H9 (cell line): ENCODE measurements at regions not wholly inside any gene's neighbourhood (a gene's known extent, or its start where the extent isn't known, plus 50 kb on each side); places are given as distances from the start of the nearest gene placed in this dataset.

ENCODE experiments used
- DNase-seq: peaks from one replicate; pipeline ENCODE4 v3.0.0-alpha.2; 2017
- H2AFZ ChIP-seq: one replicate; pipeline ENCODE4 v1.6.1; 2013; ENCODE audit warnings: mild to moderate bottlenecking, low read length, control low read depth, moderate library complexity
- H2AK5ac ChIP-seq: 2 replicates; pipeline ENCODE4 v1.6.1; 2013; ENCODE audit warnings: low read length, control low read depth, mixed read lengths; ENCODE audit not compliant: insufficient read length
- H2BK120ac ChIP-seq: one replicate; pipeline ENCODE4 v1.6.1; 2013; ENCODE audit warnings: low read depth, mild to moderate bottlenecking, low read length, control low read depth, inconsistent platforms; ENCODE audit not compliant: poor library complexity, severe bottlenecking
- H2BK12ac ChIP-seq: 2 replicates; pipeline ENCODE4 v1.6.1; 2013; ENCODE audit warnings: low read length, control low read depth, mixed read lengths, low read depth; ENCODE audit not compliant: insufficient read length
- H2BK15ac ChIP-seq: 2 replicates; pipeline ENCODE4 v1.6.1; 2013; ENCODE audit warnings: low read depth, low read length, control low read depth
- H2BK20ac ChIP-seq: one replicate; pipeline ENCODE4 v1.6.1; 2013; ENCODE audit warnings: low read depth, mild to moderate bottlenecking, low read length, control low read depth, inconsistent platforms; ENCODE audit not compliant: poor library complexity, severe bottlenecking
- H2BK5ac ChIP-seq: 2 replicates; pipeline ENCODE4 v1.6.1; 2013; ENCODE audit warnings: low read length, control low read depth, mixed read lengths; ENCODE audit not compliant: insufficient read length
- H3K14ac ChIP-seq: 2 replicates; pipeline ENCODE4 v1.6.1; 2013; ENCODE audit warnings: low read length, control low read depth; ENCODE audit not compliant: insufficient read depth
- H3K18ac ChIP-seq: 2 replicates; pipeline ENCODE4 v1.6.1; 2013; ENCODE audit warnings: low read depth, mild to moderate bottlenecking, mixed read lengths, low read length, control low read depth; ENCODE audit not compliant: insufficient read length
- H3K23ac ChIP-seq: 2 replicates; pipeline ENCODE4 v1.6.1; 2013; ENCODE audit warnings: low read length, control low read depth, mixed read lengths, low read depth; ENCODE audit not compliant: insufficient read length
- H3K23me2 ChIP-seq: 2 replicates; pipeline ENCODE4 v1.6.1; 2013; ENCODE audit warnings: low read depth, mild to moderate bottlenecking, mixed read lengths, low read length, control low read depth; ENCODE audit not compliant: insufficient read length, poor library complexity, severe bottlenecking
- H3K27ac ChIP-seq: 2 replicates; pipeline ENCODE4 v1.5.1; 2013; ENCODE audit warnings: low read length, control low read depth, mixed read lengths, low read depth; ENCODE audit not compliant: insufficient read length
- H3K27me3 ChIP-seq: 2 replicates; pipeline ENCODE4 v1.6.1; 2013; ENCODE audit warnings: low read length, control low read depth, inconsistent platforms; ENCODE audit not compliant: insufficient read depth
- H3K4ac ChIP-seq: 2 replicates; pipeline ENCODE4 v1.6.1; 2013; ENCODE audit warnings: low read depth, mild to moderate bottlenecking, control low read depth, inconsistent platforms, low read length, moderate library complexity
- H3K4me1 ChIP-seq: 2 replicates; pipeline ENCODE4 v1.6.1; 2013; ENCODE audit warnings: low read length, control low read depth, inconsistent platforms; ENCODE audit not compliant: insufficient read depth
- H3K4me2 ChIP-seq: 2 replicates; pipeline ENCODE4 v1.6.1; 2013; ENCODE audit warnings: low read length, control low read depth, mixed read lengths; ENCODE audit not compliant: insufficient read length, insufficient read depth
- H3K56ac ChIP-seq: 2 replicates; pipeline ENCODE4 v1.6.1; 2013; ENCODE audit warnings: low read depth, mild to moderate bottlenecking, mixed read lengths, low read length, control low read depth; ENCODE audit not compliant: insufficient read length
- H3K79me1 ChIP-seq: 2 replicates; pipeline ENCODE4 v1.6.1; 2013; ENCODE audit warnings: low read depth, mild to moderate bottlenecking, moderate library complexity, low read length, control low read depth, inconsistent platforms; ENCODE audit not compliant: insufficient read depth, poor library complexity, severe bottlenecking
- H3K79me2 ChIP-seq: 2 replicates; pipeline ENCODE4 v1.6.1; 2013; ENCODE audit warnings: low read length, control low read depth, inconsistent platforms; ENCODE audit not compliant: insufficient read depth
- H3K9ac ChIP-seq: 2 replicates; pipeline ENCODE4 v1.6.1; 2013; ENCODE audit warnings: low read length, control low read depth, mixed read lengths; ENCODE audit not compliant: insufficient read length; ENCODE audit errors: extremely low read depth
- H3K9me3 ChIP-seq: one replicate; pipeline ENCODE4 v1.6.1; 2013; ENCODE audit warnings: low read depth, low read length, inconsistent platforms; ENCODE audit not compliant: control insufficient read depth
- H3T11ph ChIP-seq: one replicate; pipeline ENCODE4 v1.6.1; 2013; ENCODE audit warnings: mild to moderate bottlenecking, low read length, control low read depth, inconsistent platforms
- H4K20me1 ChIP-seq: one replicate; pipeline ENCODE4 v1.6.1; 2013; ENCODE audit not compliant: control insufficient read depth, insufficient read length, insufficient read depth
- H4K5ac ChIP-seq: 2 replicates; pipeline ENCODE4 v1.6.1; 2013; ENCODE audit warnings: low read depth, mild to moderate bottlenecking, mixed read lengths, low read length, control low read depth; ENCODE audit not compliant: insufficient read length
- H4K8ac ChIP-seq: replicated peaks from 2 replicates; pipeline ENCODE4 v1.6.1; 2013; ENCODE audit warnings: low read length, control low read depth, mixed read lengths, low read depth; ENCODE audit not compliant: insufficient read length
- H4K91ac ChIP-seq: 2 replicates; pipeline ENCODE4 v1.6.1; 2013; ENCODE audit warnings: low read depth, mild to moderate bottlenecking, moderate library complexity, mixed read lengths, low read length, control low read depth; ENCODE audit not compliant: insufficient read length
- H3K27ac Mint-ChIP-seq, 3 experiments: 2 replicates in 2 of 3; 3 replicates in 1 of 3; pipeline ENCODE4 v1.8.0; 2020 to 2021; ENCODE audit warnings: mixed read lengths in 3 of 3, mild to moderate bottlenecking in 1 of 3, moderate library complexity in 1 of 3
- H3K27me3 Mint-ChIP-seq: 2 replicates; pipeline ENCODE4 v1.8.0; 2021; ENCODE audit warnings: low read depth, mild to moderate bottlenecking, moderate library complexity, mixed read lengths
- H3K36me3 Mint-ChIP-seq, 3 experiments: 2 replicates in 2 of 3; 3 replicates in 1 of 3; pipeline ENCODE4 v1.8.0; 2020 to 2021; ENCODE audit warnings: low read depth in 3 of 3, mixed read lengths in 3 of 3; ENCODE audit not compliant: insufficient read depth in 1 of 3
- H3K4me1 Mint-ChIP-seq, 2 experiments: 2 replicates each; pipeline ENCODE4 v1.8.0; 2020; ENCODE audit warnings: mixed read lengths in 2 of 2
- H3K4me3 Mint-ChIP-seq, 2 experiments: 2 replicates in 1 of 2; 3 replicates in 1 of 2; pipeline ENCODE4 v1.8.0; 2020 to 2021; ENCODE audit warnings: mild to moderate bottlenecking in 2 of 2, mixed read lengths in 2 of 2, moderate library complexity in 1 of 2
- H3K9me3 Mint-ChIP-seq, 2 experiments: 2 replicates in 1 of 2; 3 replicates in 1 of 2; pipeline ENCODE4 v1.8.0; 2020; ENCODE audit warnings: mild to moderate bottlenecking in 2 of 2, mixed read lengths in 2 of 2, moderate library complexity in 1 of 2
- WGBS: extraction: QIAGEN DNeasy Blood & Tissue Kit; methylation state at CpG from one replicate; pipeline ENCODE4 v1.1.7; 2013; ENCODE audit warnings: missing lambda C conversion rate, low lambda C conversion rate, mixed read lengths; ENCODE audit not compliant: insufficient read length; ENCODE audit errors: extremely low coverage; 5-methylcytosine and 5-hydroxymethylcytosine counted together
- TF ChIP-seq, protein P1 (sequence below): fragments of 200-600 bp; sonication (generic); conservative IDR thresholded peaks from 3 replicates; pipeline ENCODE4 v1.8.0; 2021; ENCODE audit warnings: antibody characterized with exemption, mild to moderate bottlenecking

DNA sequence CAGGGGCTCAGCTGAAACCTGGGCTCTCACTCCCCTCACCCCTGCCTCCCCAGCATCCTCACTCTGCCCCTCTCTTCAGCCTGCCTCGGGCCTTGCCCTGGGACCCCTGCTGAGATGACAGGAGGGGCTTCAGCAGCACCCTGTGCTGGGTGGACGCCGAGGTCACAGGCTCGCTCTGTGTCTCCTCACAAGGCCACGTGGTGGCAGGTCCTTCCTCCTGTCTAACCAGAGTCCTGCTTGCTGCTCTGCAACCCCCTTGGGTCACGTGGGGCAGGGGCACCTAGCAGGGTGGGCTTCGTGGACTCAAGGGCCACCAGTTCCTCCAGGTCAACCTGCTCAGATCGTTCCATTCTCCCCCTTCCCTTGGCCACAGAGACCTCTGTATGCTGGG is 90.4 kb downstream of the TMEM121 start:
- WGBS: no CpG with 5 or more reads among the region's 8 CpGs
- peaks cover 44% of the 10 kb centered on the region for H3K9me3 ChIP-seq

More for the DNA sequence above, 90.4 kb downstream of the TMEM121 start:
- Histone ChIP-seq H3K79me2 (no peaks in the 10 kb centered on the region), H4K20me1 (no peaks in the 10 kb centered on the region), H2BK120ac (no peak overlapping the region), H2BK20ac (no peak overlapping the region), H2BK15ac (no peak overlapping the region), H3K27me3 (no peaks in the 10 kb centered on the region), H3K27ac (no peak overlapping the region), H2BK5ac (no peak overlapping the region), H2AK5ac (no peak overlapping the region), H4K91ac (no peak overlapping the region), H2BK12ac (no peak overlapping the region), H3K79me1 (no peaks in the 10 kb centered on the region), H3K4me2 (no peak overlapping the region), H3K23ac (no peak overlapping the region), H3K4ac (no peak overlapping the region), H3K56ac (no peak overlapping the region), H3T11ph (no peak overlapping the region), H3K14ac (no peak overlapping the region), H3K23me2 (no peaks in the 10 kb centered on the region), H2AFZ (no peak overlapping the region), H3K18ac (no peak overlapping the region), H3K4me1 (no peaks in the 10 kb centered on the region), H4K5ac (no peak overlapping the region), H3K9ac (no peak overlapping the region), H4K8ac (no peak overlapping the region)
- peaks cover 61 to 62% of the 10 kb centered on the region in 2 experiments for H3K9me3 Mint-ChIP-seq
- no peaks in the 10 kb centered on the region for H3K4me1 Mint-ChIP-seq
- H3K27ac Mint-ChIP-seq: no peak overlapping the region
- peaks cover 15 to 23% (median 20%) of the 10 kb centered on the region in 3 experiments for H3K36me3 Mint-ChIP-seq
- DNase-seq: no peak
- TF ChIP-seq, protein P1, sequence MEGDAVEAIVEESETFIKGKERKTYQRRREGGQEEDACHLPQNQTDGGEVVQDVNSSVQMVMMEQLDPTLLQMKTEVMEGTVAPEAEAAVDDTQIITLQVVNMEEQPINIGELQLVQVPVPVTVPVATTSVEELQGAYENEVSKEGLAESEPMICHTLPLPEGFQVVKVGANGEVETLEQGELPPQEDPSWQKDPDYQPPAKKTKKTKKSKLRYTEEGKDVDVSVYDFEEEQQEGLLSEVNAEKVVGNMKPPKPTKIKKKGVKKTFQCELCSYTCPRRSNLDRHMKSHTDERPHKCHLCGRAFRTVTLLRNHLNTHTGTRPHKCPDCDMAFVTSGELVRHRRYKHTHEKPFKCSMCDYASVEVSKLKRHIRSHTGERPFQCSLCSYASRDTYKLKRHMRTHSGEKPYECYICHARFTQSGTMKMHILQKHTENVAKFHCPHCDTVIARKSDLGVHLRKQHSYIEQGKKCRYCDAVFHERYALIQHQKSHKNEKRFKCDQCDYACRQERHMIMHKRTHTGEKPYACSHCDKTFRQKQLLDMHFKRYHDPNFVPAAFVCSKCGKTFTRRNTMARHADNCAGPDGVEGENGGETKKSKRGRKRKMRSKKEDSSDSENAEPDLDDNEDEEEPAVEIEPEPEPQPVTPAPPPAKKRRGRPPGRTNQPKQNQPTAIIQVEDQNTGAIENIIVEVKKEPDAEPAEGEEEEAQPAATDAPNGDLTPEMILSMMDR: no peak
- H3K4me3 Mint-ChIP-seq: no peak overlapping the region; a peak in 1 of 5 replicates
- H3K27me3 Mint-ChIP-seq: peaks cover 14% of the 10 kb centered on the region
